Ovary (tissue), 3 donors: ENCODE measurements at regions not wholly inside any gene's neighbourhood (a gene's known extent, or its start where the extent isn't known, plus 50 kb on each side); places are given as distances from the start of the nearest gene placed in this dataset.

ENCODE experiments used
- CTCF ChIP-seq, 3 donors: fragments of 450-650 bp in 2 of 3; fragments of 200-600 bp in 1 of 3; IDR thresholded peaks; one replicate each; pipeline versions ENCODE4 v1.5.1 to v1.8.0; 2016 to 2022; ENCODE audit warnings: antibody characterized with exemption in 3 of 3, mild to moderate bottlenecking in 1 of 3
- POLR2A ChIP-seq: fragments of 450-650 bp; IDR thresholded peaks from one replicate; pipeline ENCODE4 v1.6.1; 2017; ENCODE audit warnings: antibody characterized with exemption, mild to moderate bottlenecking, moderate library complexity
- donor health status: DM: no; HTN: no; CAD: no.

DNA sequence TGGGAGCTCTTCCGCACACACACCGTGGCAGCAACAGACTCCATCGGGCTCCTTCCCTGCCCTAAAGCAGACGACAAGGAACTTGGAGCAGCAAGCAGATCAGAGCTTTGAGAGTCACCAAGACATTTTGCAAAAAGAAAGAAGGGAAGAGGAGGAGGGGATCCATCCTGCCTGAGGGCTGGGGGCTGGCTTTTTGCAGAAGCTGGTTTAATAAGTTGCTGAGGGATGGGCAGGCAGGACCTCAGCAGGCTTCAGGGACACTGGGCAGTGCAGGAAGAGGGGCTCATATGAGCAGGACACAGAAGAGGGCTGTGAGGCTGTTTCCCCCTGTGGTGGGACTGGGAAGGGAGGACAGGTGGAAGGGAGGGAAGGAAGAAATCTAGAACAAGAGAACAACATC, 133.4 kb upstream of the GSC start:
- TF ChIP-seq CTCF (IDR thresholded peaks at IDR 0.05) (no peak), POLR2A (no peak)
